GM12878 (cell line): ENCODE measurements at regions not wholly inside any gene's neighbourhood (a gene's known extent, or its start where the extent isn't known, plus 50 kb on each side); places are given as distances from the start of the nearest gene placed in this dataset.

Experiments used
- ATAC-seq: fragments of 200-7000 bp; cut with Tn5 transposase; 3 replicates; pipeline ENCODE4 v1.9.1; 2020; ENCODE audit warnings: mild to moderate bottlenecking, moderate library complexity
- BruUV-seq: library from RNA; stranded (reverse); fragments of 400-500 nt; replicated peaks from 2 replicates; lab custom pipeline; 2021; lab: Mats Ljungman, UMichigan
- CTCF ChIA-PET: fragments of 300-600 bp; sonication (Branson Sonifier 250); formaldehyde crosslinking; extraction: SDS; loops from one replicate; lab custom pipeline; 2021; ENCODE audit warnings: inconsistent platforms; lab: Yijun Ruan, JAX
- POLR2A ChIA-PET: fragments of 350-600 bp; formaldehyde crosslinking; extraction: SDS; loops from one replicate; lab custom pipeline; 2021; ENCODE audit warnings: inconsistent platforms; lab: Charles Lee
- RAD21 ChIA-PET: fragments of 300-600 bp; sonication (Branson Sonifier 250); formaldehyde crosslinking; loops from one replicate; lab custom pipeline; 2023; ENCODE audit warnings: antibody characterized with exemption; ENCODE audit not compliant: unreplicated experiment; lab: Charles Lee
- SMC1A ChIA-PET: fragments of 300-600 bp; sonication (Branson Sonifier 250); formaldehyde crosslinking; loops from one replicate; lab custom pipeline; 2023; ENCODE audit not compliant: unreplicated experiment, uncharacterized antibody; lab: Charles Lee
- DNase-seq: peaks from one replicate; pipeline ENCODE4 v3.0.0-alpha.2; 2011; ENCODE audit warnings: low read depth, low spot score
- FAIRE-seq: peaks from 3 replicates; lab custom pipeline; 2011; peaks lifted over from hg19 to GRCh38; lab: Jason Lieb, UNC
- H2AFZ ChIP-seq: 2 replicates; pipeline ENCODE4 v1.6.0; 2011; ENCODE audit warnings: low read depth, low read length, control low read depth; ENCODE audit not compliant: control insufficient read depth
- H3K27ac ChIP-seq: 2 replicates; pipeline ENCODE4 v1.5.1; 2011; ENCODE audit warnings: control low read depth; ENCODE audit not compliant: control insufficient read depth, insufficient read depth
- H3K27me3 ChIP-seq, 2 experiments: replicated peaks in 1 of 2; 2 replicates each; pipeline versions ENCODE4 v1.6.0 to v1.6.1; 2011; ENCODE audit warnings: low read length in 1 of 2; ENCODE audit not compliant: control insufficient read depth in 2 of 2, insufficient read depth in 2 of 2
- H3K36me3 ChIP-seq, 2 experiments: 2 replicates each; pipeline ENCODE4 v1.5.1; 2011; ENCODE audit warnings: low read length in 1 of 2; ENCODE audit not compliant: control insufficient read depth in 2 of 2, insufficient read depth in 2 of 2
- H3K4me1 ChIP-seq: 2 replicates; pipeline ENCODE4 v1.6.1; 2011; ENCODE audit warnings: mild to moderate bottlenecking, low read length, moderate library complexity, mixed read lengths; ENCODE audit not compliant: control insufficient read depth, insufficient read depth
- H3K4me2 ChIP-seq: 2 replicates; pipeline ENCODE4 v1.6.0; 2011; ENCODE audit warnings: control low read depth; ENCODE audit not compliant: control insufficient read depth, insufficient read depth
- H3K4me3 ChIP-seq: fragments of 200-600 bp; sonication (generic); 2 replicates; pipeline ENCODE4 v1.5.1; 2016
- H3K79me2 ChIP-seq: 2 replicates; pipeline ENCODE4 v1.6.0; 2011; ENCODE audit warnings: low read length; ENCODE audit not compliant: control insufficient read depth, insufficient read depth
- H3K9ac ChIP-seq: 2 replicates; pipeline ENCODE4 v1.8.0; 2011; ENCODE audit warnings: low read length, control low read depth, mixed read lengths; ENCODE audit not compliant: control insufficient read depth, insufficient read depth
- H3K9me3 ChIP-seq: replicated peaks from 3 replicates; pipeline ENCODE4 v1.5.1; 2011; ENCODE audit warnings: mild to moderate bottlenecking, low read length; ENCODE audit not compliant: control insufficient read depth, insufficient read depth
- H4K20me1 ChIP-seq: 2 replicates; pipeline ENCODE4 v1.6.0; 2011; ENCODE audit not compliant: control insufficient read depth, insufficient read depth
- ETV6 ChIP-seq, 2 experiments: fragments of 450-650 bp in 1 of 2; IDR thresholded peaks in 1 of 2; conservative IDR thresholded peaks in 1 of 2; 2 replicates each; pipeline ENCODE4 v1.6.1; 2014; ENCODE audit warnings: antibody characterized with exemption in 1 of 2, borderline replicate concordance in 1 of 2, low read depth in 1 of 2, mild to moderate bottlenecking in 1 of 2, moderate library complexity in 1 of 2
- NR2C1 ChIP-seq: fragments of 450-650 bp; IDR thresholded peaks from 2 replicates; pipeline ENCODE4 v1.6.1; 2017; ENCODE audit warnings: antibody characterized with exemption, mild to moderate bottlenecking, moderate library complexity
- POU2F2 ChIP-seq: IDR thresholded peaks from 3 replicates; pipeline ENCODE4 v1.6.1; 2011; ENCODE audit warnings: low read depth, mild to moderate bottlenecking, low read length, borderline replicate concordance
- SMAD5 ChIP-seq: IDR thresholded peaks from 2 replicates; pipeline ENCODE4 v1.6.1; 2016; ENCODE audit warnings: antibody characterized with exemption, low read depth
- ZNF207 ChIP-seq: fragments of 450-650 bp; IDR thresholded peaks from 2 replicates; pipeline ENCODE4 v1.6.1; 2014; ENCODE audit warnings: antibody characterized with exemption, mild to moderate bottlenecking, borderline replicate concordance
- WGBS: methylation state at CpG from one replicate; pipeline ENCODE4 v1.1.6; 2016; ENCODE audit warnings: low lambda C conversion rate; ENCODE audit not compliant: insufficient replicate concordance, insufficient coverage; ENCODE audit errors: missing lambda C conversion rate; 5-methylcytosine and 5-hydroxymethylcytosine counted together
- in situ Hi-C: fragments of 300-500 bp; cut with MboI; formaldehyde crosslinking; loops from 9 replicates; pipeline ENCODE4 v1.14.3; 2018; ENCODE audit warnings: mixed read lengths
- intact Hi-C: fragments of 100-400 bp; cut with micrococcal nuclease; formaldehyde crosslinking; loops from one replicate; pipeline ENCODE4 v1.14.2; 2022; ENCODE audit not compliant: unreplicated experiment

GRCh38 chr1:4174291-4175200 is 274.5 kb upstream of the C1orf174 start (continued):
- TF ChIP-seq ETV6 (conservative IDR thresholded peaks at IDR 0.05 in 1 of 2, IDR thresholded peaks at IDR 0.05 in 1 of 2; ENCODE audit: borderline replicate concordance in 1 of 2, low read depth in 1 of 2) (no peak), ZNF207 (no peak), POU2F2 (no peak)

DNA sequence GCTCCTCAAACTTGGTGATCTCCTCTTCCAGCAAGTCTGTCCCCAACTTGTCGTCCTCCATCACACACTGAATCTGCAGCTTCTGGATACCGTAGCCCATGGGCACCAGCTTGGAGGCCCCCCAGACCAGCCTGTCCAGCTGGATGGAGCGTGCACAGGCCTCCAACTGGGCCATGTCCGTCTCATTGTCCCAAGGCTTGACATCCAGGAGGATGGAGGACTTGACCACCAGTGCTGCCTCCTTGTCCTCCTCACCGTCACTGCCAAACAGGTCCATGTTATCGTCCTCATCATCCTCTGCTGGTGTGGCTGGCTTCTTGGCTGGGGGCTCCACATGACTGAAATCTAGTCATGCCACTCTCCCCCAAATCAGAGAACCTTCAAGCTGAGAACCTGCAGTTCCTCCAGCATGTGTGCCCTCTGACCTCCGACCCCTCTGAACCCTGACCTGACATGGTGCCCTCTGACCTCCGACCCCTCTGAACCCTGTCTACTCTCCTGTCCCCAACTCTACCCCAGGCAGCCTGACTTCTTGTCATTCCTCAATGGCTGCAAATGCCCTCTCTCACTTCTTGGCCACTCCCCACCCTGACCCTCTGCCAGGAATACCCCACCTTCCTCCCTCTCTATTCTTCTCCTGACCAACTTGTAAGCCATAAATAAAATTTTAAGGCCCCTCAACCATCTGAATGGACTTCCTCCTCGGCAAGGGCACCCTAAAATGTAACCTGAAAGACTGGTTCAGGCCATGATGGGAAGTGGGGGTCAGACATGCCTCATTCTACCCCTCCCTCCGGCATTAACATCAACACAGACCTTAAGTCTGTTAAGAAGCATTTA is 275.7 kb upstream of the C1orf174 start:
- Histone ChIP-seq H2AFZ (no peak overlapping the region), H3K9me3 (no peaks in the 10 kb centered on the region), H3K27me3 (no peaks in the 10 kb centered on the region), H3K9ac (no peak overlapping the region), H3K79me2 (no peaks in the 10 kb centered on the region), H3K4me2 (no peak overlapping the region), H3K36me3 (no peaks in the 10 kb centered on the region)
- BruUV-seq: no TSS peak
- ATAC-seq (no peak), DNase-seq (no peak), FAIRE-seq (no peak)
- intact Hi-C loops (no loop called here), in situ Hi-C loops (no loop called here)
- POLR2A ChIA-PET: no interaction called here
- SMC1A ChIA-PET: no interaction called here
- RAD21 ChIA-PET: no interaction called here
- TF ChIP-seq NR2C1 (peak; percentile 56), SMAD5 (no peak)
- TF ChIP-seq, all 136 proteins: peak for 1
- Histone ChIP-seq H3K4me1 (no peaks in the 10 kb centered on the region), H3K4me3 (no peak overlapping the region), H4K20me1 (no peaks in the 10 kb centered on the region), H3K27ac (no peak overlapping the region)
- CTCF ChIA-PET: no interaction called here
- 11% methylated on average over 9 of the region's 10 CpGs for WGBS
